HG03521 (cell line): ENCODE measurements at regions not wholly inside any gene's neighbourhood (a gene's known extent, or its start where the extent isn't known, plus 50 kb on each side); places are given as distances from the start of the nearest gene placed in this dataset.
"Not testable (repeated sequence)": the region's sequence is repeated elsewhere in the genome, so short reads cannot be mapped to it uniquely, and the experiment has no call there.

Source experiments
- ATAC-seq: cut with Tn5 transposase; IDR thresholded peaks from one replicate; pipeline ENCODE4 v1.9.1; 2021; ENCODE audit warnings: mild to moderate bottlenecking, moderate library complexity; ENCODE audit not compliant: unreplicated experiment

DNA sequence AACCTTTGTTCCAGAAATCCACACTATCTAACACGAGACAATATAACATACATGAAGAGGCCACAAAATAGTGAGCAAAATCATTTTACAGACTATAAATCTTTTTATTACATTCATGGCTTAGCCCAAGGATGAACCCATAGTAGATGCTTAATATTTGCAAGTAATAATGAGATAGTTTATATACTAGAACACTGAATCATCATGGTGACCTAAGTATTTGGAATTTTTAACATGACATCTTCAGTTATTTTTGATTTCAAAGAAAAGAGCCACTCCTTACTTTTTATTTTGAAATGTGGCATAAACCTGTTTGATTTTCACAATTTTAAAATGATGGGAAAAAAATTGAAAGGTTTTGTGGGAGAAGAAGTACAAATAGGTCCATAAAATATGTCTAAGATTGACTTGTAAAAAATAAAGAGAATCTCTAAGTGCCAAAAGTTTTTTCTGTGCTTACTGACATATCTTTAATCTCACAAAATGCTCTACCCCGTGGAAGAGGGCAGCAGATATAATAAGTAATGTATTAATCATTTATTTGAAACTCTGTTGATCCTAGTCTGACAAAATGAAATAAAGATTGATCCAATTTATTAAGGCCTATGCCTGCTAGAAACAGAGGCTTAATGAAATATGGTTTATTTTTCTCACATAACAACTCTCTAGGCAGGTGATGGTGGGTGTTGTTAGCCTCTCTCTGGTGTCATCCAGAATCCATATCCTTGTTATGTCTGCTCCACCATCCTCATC, 224.5 kb upstream of the CENPE start:
- no peak for ATAC-seq

DNA sequence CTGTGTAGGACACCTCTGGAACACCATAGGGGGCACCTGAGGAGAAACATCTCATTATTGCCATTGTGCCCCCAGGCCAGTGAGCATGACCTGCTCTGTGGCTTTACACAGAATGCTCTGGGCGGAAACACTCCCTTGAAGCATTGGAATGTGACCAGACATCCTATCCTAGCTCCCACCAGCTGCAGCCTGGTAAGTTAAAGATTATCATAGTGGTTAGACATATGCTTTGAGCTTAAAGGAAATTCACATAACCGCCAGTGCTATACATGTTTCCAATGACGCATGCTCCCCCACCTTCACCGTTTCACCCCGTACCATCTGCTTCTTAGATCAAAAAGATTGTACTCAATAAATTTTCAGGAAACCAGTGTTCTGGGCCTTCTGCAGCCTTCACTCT, 217.7 kb upstream of the CENPE start:
- ATAC-seq, result no peak

DNA sequence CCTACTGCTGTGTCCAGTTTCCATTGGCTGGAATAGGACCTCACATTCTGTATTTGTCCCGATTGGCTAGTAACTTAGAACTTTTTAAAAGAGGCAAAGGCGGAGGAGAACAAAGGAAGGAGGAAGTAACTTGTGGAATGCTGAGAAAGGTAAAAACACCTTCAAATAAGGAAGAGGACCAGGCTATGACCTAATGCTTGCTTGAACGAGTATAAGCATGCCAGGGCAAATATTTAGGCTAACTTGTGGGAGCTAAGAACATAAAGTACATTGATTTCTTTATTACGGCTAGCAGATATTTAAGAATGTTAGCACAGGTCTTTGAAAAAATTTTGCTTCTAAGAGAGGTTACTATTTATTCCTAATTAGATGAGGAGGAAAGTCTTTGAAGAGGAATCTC, 214.5 kb upstream of the CENPE start:
- not testable (repeated sequence) for ATAC-seq

DNA sequence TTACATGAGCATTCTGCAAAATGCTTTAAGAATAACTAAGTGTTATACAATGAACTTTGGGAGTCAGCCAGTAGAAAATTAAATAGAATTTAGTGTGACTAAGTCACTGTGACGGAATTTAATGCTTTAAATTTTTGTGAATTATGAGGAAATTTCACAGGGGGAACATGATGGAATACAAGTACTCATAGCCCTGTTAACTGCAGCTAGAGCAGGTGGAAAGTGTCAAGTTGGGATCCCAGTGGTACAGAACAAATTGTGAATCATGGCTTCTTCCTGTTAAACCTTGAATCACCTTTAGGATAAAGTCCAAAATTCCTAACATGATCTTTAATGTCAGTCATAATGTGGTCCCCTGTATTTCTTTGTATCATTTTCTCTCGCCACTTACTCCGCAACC, 212.2 kb upstream of the CENPE start:
- no peak for ATAC-seq

DNA sequence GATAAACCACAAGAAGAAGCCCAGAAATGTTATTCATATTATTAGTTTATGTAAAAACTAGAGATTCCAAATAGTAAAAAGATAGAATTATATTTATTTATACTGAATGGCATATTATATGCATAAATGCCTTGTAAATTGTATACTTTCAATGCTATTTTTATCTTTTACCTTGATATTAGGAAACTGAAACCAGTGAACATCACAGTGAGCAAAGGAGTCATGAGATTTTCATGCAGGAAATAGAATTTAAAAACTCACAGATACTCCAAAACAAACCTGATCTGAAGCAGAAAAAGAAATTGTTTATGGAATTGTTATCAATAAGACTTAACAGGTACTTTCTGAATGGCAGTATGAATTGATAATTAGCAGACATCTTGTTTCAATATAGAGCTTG, 207.3 kb upstream of the CENPE start:
- no peak for ATAC-seq

DNA sequence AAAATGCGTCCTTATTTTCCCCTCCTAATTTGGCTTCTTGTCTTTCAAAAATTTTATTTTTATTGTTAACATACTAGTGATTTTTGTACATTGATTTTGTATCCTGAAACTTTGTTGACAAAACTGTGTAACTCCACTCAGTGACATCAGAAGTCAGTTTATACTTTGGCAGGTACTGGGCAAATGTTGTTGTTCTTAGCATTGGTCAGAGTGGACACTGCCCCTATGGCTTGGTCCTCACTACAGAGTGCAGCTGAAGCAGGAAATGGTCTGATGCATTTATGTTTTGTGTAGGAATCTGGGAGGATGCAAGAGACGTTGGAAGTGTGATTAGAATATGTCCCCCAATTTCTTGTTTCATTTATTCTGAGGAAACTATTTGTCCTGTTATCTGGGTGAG, 205.5 kb upstream of the CENPE start:
- ATAC-seq, result no peak

DNA sequence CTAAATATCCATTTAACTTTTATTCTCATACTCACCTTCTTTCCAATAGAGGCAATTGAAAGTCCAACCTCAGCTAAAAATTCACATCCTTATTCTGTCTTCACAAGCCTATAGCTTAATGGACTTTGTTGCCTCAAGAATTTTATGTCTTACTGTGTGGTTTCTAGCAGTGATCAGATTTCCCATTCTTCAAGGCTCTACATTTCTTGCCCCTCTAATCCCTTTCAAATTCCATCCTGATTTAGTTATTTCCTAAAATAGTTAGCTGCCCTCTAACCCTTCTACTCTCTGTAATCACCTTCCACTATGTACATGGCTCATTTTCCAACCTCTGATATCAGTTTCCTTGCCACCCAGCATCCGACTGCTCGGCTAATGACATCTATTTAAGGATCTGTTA, 204.1 kb upstream of the CENPE start:
- no peak for ATAC-seq

DNA sequence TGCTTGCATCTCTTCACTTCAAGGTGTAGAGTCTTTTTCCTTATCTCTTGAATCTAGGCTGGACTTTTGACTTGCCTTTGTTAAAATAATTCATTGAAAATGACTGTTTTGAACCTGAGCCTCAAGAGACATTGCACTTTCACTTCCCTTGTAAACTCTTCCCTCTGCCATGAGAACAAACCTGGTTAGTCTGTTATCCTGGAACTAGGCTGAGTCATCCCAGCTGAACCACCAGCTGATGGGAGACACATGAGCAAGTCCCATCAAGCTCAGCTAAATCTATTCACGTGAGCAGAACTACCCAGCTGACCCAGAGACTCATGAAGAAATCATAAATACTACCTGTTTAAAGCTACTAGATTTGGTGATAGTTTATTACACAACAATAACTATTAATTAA, 202.3 kb upstream of the CENPE start:
- ATAC-seq, result no peak

DNA sequence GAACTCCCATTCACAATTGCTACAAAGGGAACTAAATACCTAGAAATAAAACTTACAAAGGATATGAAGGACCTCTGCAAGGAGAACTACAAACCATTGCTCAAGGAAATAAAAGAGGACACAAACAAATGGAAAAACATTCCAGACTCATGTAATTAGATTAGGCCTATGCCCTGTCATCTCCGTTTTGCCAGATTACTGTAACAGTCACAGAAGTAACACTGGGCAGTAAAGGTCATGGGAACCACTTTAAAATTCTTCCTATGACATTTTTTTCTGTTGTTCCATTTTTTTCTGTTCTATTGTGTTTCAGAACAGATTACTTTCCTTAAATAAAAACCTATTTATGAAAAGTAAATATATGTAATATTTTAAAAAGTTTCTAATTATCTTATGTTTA, 199.4 kb upstream of the CENPE start:
- no peak for ATAC-seq

DNA sequence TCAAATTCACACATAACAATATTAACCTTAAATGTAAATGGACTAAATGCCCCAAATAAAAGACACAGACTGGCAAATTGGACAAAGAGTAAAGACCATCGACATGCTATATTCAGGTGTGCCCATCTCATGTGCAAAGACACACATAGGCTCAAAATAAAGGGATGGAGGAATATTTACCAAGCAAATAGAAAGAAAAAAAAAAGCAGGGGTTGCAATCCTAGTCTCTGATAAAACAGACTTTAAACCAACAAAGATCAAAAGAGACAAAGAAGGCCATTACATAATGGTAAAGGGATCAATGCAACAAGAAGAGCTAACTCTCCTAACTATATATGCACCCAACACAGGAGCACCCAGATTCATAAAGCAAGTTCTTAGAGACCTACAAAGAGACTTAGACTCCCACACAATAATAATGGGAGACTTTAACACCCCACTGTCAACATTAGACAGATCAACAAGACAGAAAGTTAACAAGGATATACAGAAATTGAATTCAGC, 189.4 kb upstream of the CENPE start:
- not testable (repeated sequence) for ATAC-seq

DNA sequence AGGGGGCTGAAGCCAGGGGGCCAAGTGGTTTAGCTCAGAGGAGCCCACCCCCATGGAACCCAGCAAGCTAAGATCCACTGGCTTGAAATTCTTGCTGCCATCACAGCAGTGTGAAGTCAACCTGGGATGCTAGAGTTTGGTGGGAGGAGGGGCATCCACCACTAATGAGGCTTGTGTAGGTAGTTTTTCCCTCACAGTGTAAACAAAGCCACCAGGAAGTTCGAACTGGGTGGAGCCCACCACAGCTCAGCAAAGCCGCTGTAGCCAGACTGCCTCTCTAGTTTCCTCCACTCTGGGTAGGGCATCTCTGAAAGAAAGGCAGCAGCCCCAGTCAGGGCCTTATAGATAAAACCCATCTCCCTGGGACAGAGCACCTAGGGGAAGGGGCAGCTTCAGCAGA, 187.4 kb upstream of the CENPE start:
- ATAC-seq, result not testable (repeated sequence)

DNA sequence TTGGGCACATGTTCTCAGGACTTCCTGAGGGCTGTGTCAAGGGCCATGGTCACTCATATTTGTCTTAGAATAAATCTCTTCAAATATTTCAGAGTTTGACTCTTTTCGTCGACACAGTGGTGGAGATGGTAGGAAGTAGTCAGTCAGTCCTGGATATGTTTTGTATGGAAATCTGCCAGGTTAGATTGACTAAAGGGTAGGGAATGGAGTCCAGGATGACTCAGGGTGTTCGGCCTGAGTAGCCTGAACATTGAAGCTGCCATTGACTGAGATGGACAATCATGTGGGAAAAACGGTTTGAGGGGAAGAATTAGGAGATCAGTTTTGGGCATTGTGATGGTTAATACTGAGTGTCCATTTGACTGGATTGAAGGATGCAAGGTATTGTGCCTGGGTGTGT, 177.1 kb upstream of the CENPE start:
- no peak for ATAC-seq

DNA sequence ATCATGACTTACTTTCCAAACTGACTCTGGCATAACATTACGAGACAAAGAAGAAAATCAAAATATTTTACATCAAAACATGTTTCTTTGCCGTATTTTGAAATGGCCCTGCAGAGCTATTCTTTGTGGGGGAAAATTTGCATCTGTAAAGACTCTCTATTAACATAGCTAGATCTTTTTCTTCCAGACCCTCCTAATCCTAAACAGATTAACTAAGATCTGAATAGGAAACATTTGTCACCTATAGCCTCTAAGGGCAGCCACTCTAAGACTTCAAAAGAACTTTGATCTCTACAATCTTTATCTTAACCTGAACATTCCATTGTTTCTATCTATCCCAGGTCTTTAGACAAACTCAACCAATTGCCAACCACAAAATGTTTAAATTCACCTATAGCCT, 176.6 kb upstream of the CENPE start:
- ATAC-seq, result no peak

DNA sequence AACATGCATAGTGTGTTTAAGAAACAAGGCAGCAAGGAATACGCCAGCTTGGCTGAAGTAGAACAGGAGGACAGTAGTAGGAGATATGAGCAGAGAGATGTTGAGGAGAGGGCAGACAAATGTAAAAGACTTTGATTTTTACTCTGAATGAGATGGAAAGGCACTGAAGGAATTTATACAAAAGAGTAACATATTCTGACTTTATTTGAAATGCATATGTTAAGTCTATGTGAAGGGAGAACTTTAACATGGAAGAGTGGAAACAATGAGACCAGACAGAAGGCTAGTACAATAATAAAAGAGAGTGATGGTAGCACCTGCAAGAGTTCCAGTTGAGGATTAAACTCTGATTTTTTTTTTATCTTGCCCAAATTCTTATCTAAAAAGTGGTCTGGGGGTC, 176.2 kb upstream of the CENPE start:
- no peak for ATAC-seq

DNA sequence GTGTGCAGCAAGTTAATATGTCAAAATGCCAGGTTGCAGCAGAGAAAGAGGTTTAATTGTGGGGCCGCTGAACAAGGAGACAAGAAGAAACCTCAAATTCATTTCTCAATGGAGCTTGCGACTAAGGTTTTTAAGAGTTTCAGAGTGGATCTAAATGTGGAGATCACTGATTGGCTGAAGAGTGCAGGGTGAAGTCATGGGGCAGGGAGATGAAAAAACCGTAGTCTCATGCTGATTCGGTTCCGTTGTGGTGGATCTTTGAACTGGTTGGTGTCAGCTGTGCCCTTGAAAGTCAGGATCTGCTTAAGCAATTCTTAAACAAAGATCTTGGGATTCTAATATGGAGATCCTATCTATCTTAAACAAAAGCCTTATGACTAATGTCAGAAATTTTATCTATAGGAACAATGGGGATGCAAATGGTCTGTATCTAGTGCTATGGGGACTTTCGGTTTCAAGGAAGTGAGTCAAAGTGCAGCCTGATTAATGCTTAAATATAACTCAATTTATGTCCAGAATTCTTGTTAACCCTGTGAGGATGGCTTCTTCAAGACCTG, 173.9 kb upstream of the CENPE start:
- no peak for ATAC-seq

DNA sequence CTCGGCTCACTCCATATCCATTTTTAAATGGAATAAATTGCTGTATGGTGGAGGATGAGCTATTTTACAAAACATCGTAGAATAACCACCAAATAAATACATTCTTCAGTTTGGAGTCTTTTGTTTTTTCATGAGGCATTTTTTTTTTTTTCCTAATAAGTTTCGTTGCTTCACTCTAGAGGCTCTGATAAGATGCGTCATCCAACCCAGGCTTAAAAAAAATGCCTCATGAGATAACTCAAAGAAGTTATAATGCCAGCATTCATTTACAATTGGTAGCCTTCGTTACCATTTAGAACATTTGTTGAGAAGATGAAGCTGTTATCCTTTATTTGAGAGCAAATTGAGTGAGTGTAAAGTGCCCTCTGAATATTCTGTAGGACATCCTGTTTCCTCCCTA, 172.2 kb upstream of the CENPE start:
- no peak for ATAC-seq

DNA sequence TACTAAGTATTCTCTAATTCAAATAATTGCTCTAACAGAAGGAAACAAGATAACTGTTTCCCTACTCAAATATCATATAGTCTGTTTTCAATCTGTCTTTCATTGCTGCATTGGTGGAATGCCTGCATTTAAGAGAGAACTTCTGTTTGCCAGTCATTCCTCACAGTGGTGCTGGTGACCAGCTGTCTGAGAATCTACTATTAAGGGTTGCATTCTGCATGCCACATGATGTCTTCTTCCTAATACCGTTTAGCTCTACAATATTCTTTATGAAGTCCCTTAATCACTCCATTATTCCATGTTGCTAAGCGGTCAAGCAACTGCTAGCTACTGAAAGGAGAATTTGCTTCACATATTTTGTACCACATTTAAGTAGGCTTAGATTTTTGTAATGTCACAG, 167.1 kb upstream of the CENPE start:
- ATAC-seq, result no peak

DNA sequence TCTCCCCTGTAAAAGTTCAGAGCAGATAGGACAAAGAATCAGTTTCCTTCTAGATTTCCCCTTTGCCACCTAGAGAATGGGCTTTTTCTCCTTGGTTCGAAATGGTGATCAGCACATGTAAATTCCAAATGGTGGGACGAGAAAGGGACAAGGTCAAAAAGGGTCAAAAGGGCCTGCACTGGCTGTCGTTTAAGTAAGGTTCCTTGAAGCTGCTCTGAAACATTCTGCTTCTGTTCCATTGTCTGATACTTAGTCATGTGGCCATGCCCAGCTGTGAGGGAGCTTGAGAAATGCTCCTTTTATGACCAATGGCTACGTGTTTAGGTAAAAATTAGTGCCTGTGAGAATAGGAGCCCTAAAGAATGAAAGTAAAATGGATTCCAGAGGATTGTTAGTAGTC, 165.9 kb upstream of the CENPE start:
- no peak for ATAC-seq

DNA sequence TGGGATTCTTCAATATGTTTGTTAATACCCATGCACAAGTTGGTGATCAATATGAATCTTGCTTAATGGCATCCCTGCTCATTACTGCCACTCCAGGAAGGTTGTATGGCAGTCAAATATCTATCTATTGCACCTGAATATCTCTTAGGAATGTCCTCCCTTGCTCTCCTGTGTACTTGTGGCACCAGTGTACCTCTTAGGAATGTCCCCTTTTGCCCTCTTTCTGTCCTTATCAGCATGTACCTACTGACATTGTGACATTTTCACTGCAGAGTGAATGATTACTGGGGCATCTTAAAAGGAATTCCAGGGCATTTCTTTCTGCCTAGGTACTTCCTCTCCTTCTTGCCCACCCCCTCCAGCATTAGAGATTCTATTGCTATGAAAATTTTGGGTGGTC, 163.8 kb upstream of the CENPE start:
- ATAC-seq, result no peak

DNA sequence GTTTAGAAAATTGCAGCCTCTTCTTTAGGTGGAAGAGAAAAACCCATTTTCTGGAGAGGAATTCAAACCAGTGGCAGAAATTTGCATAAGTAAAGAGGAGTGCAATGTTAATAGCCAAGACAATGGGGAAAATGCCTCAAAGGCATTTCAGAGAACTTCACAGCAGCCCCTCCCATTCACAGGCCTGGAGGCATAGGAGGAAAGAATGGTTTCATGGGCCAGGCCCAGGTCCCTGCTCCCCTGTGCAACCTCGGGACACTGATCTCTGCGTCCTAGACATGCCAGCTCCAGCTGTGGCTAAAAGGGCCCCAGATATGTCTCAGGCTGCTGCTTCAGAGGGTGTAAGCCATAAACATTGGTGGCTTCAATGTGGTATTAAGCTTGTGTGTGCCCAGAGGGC, 161.8 kb upstream of the CENPE start:
- no peak for ATAC-seq

DNA sequence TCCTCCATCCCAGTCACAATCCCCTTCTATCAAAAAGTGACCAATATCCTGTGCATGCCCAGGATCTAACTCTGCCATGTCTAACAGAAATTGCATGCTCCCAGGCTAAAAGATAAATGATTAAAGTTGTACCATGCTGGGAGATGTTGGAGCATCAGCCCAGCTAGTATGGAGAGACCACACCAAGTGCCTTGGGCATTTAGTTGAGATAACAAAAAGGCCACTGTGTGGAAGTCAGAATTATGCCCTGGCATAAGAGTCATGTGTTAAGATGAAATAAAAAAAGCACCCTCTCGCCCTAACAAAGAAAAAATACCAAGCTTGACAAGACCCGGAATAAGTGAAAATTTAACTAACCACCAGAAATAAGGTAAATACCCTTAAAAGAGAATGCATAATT, 155.9 kb upstream of the CENPE start:
- ATAC-seq, result no peak

DNA sequence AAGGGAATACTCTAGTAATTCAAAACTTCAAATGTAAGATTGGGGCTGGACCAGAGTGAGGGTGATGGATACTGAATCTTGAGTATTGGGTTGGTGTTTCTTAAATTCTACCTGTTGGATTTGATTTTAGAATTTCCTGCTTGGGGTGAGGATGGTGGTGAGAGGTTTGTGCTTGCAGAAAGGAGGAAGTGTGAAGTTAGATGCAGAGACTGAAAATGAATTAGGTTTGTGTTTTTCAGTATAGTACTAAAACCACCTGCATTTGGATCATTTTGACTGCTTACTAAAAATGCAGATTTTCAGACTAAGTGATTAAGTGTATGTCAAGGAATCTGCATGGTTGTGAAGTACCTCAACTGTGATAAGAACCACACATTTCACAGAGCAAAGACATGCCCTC, 131.5 kb upstream of the CENPE start:
- ATAC-seq, result no peak

DNA sequence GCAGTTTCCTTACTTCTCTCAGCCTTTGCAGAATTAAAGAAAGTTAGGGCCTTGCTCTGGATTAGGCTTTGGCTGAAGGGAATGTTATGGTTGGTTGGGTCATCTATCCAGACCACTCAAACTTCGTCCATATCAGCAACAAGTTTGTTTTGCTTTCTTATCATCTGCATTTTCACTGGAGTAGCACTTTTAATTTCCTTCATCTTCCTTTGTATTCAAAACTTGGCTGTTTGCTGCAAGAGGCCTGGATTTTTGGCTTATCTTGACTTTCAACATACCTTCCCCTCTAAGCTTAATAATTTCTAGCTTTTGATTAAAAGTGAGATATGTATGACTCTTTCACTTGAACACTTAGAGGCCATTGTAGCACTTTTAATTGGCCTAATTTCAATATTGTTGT, 126.7 kb upstream of the CENPE start:
- no peak for ATAC-seq
